HEK293 (cell line): ENCODE measurements at regions not wholly inside any gene's neighbourhood (a gene's known extent, or its start where the extent isn't known, plus 50 kb on each side); places are given as distances from the start of the nearest gene placed in this dataset.
A peak's percentile ranks its signal among the peaks of the same experiment; 100 is the strongest.

Experiments used
- CTCF ChIA-PET: fragments of 350-600 bp; formaldehyde crosslinking; extraction: SDS; loops from one replicate; lab custom pipeline; 2021; ENCODE audit warnings: antibody characterized with exemption; lab: Yijun Ruan, JAX
- POLR2A ChIA-PET: fragments of 300-600 bp; formaldehyde crosslinking; extraction: SDS; loops from one replicate; lab custom pipeline; 2020; ENCODE audit warnings: antibody characterized with exemption, inconsistent platforms; lab: Yijun Ruan, JAX
- H3K27ac ChIP-seq: fragments of 200-500 bp; sonication (Bioruptor generic); 2 replicates; pipeline ENCODE4 v1.5.1; 2014; ENCODE audit warnings: low read depth, low read length, control low read depth, inconsistent platforms; ENCODE audit errors: extremely low read depth
- H3K36me3 ChIP-seq, 2 experiments: fragments of 200-500 bp in 1 of 2; sonication (Bioruptor generic) in 1 of 2; 1 replicate in 1 of 2; 2 replicates in 1 of 2; pipeline ENCODE4 v1.5.1; 2014 to 2017; ENCODE audit warnings: inconsistent platforms in 2 of 2, low read length in 2 of 2; ENCODE audit not compliant: control insufficient read depth in 2 of 2, insufficient read depth in 1 of 2
- H3K4me1 ChIP-seq: fragments of 200-500 bp; sonication (Bioruptor generic); 2 replicates; pipeline ENCODE4 v1.5.1; 2014; ENCODE audit warnings: mild to moderate bottlenecking, low read length, inconsistent platforms; ENCODE audit not compliant: control insufficient read depth, insufficient read depth
- H3K4me3 ChIP-seq: 2 replicates; pipeline ENCODE4 v1.5.1; 2011; ENCODE audit warnings: low read depth, mild to moderate bottlenecking, control low read depth, low read length, moderate library complexity
- H3K9me3 ChIP-seq: fragments of 200-500 bp; sonication (Bioruptor generic); 2 replicates; pipeline ENCODE4 v1.5.1; 2014; ENCODE audit warnings: low read depth, low read length, inconsistent platforms; ENCODE audit not compliant: control insufficient read depth, insufficient read depth
- EGR2 ChIP-seq: fragments of 450-650 bp; formaldehyde crosslinking; IDR thresholded peaks from 2 replicates; pipeline ENCODE4 v1.5.1; 2016; ENCODE audit warnings: low read depth, missing biosample characterization, missing genetic modification characterization
- GLIS1 ChIP-seq: fragments of 450-650 bp; formaldehyde crosslinking; IDR thresholded peaks from 2 replicates; pipeline ENCODE4 v1.5.1; 2016; ENCODE audit warnings: missing biosample characterization, missing genetic modification characterization
- HOXA7 ChIP-seq: sonication (generic); formaldehyde crosslinking; IDR thresholded peaks from 2 replicates; pipeline ENCODE4 v1.8.1; 2022; ENCODE audit warnings: missing genetic modification reagents, borderline replicate concordance
- HOXD13 ChIP-seq: sonication (generic); formaldehyde crosslinking; IDR thresholded peaks from 2 replicates; pipeline ENCODE4 v1.8.0; 2022; ENCODE audit warnings: missing genetic modification reagents, borderline replicate concordance
- KLF10 ChIP-seq: fragments of 450-650 bp; IDR thresholded peaks from 2 replicates; pipeline ENCODE4 v1.5.1; 2018; ENCODE audit warnings: missing biosample characterization, mild to moderate bottlenecking, missing genetic modification characterization
- MZF1 ChIP-seq: fragments of 450-650 bp; formaldehyde crosslinking; IDR thresholded peaks from 2 replicates; pipeline ENCODE4 v1.5.1; 2017; ENCODE audit warnings: missing biosample characterization, missing genetic modification characterization, borderline replicate concordance
- OVOL3 ChIP-seq: fragments of 450-650 bp; formaldehyde crosslinking; IDR thresholded peaks from 2 replicates; pipeline ENCODE4 v1.5.1; 2016; ENCODE audit warnings: missing biosample characterization, missing genetic modification characterization
- ZBTB11 ChIP-seq: fragments of 450-650 bp; formaldehyde crosslinking; conservative IDR thresholded peaks from 2 replicates; pipeline ENCODE4 v1.5.1; 2016; ENCODE audit warnings: low read depth, missing biosample characterization, missing genetic modification characterization
- ZFHX2 ChIP-seq: fragments of 450-650 bp; formaldehyde crosslinking; conservative IDR thresholded peaks from 2 replicates; pipeline ENCODE4 v1.5.1; 2016; ENCODE audit warnings: missing biosample characterization, missing genetic modification characterization
- ZIC2 ChIP-seq: fragments of 450-650 bp; formaldehyde crosslinking; IDR thresholded peaks from 2 replicates; pipeline ENCODE4 v1.5.1; 2016; ENCODE audit warnings: missing biosample characterization, missing genetic modification characterization
- ZNF174 ChIP-seq: fragments of 450-650 bp; formaldehyde crosslinking; IDR thresholded peaks from 2 replicates; pipeline ENCODE4 v1.5.0; 2017; ENCODE audit warnings: missing biosample characterization, mild to moderate bottlenecking, missing genetic modification characterization
- ZNF175 ChIP-seq: fragments of 450-650 bp; formaldehyde crosslinking; IDR thresholded peaks from 2 replicates; pipeline ENCODE4 v1.5.1; 2016; ENCODE audit warnings: missing biosample characterization, missing genetic modification characterization
- ZNF274 ChIP-seq, 2 experiments: fragments of 200-500 bp in 1 of 2; fragments of 450-650 bp in 1 of 2; sonication (Bioruptor generic) in 1 of 2; formaldehyde crosslinking in 1 of 2; IDR thresholded peaks; 2 replicates each; pipeline versions ENCODE4 v1.5.1 to v1.6.1; 2014 to 2016; ENCODE audit warnings: borderline replicate concordance in 1 of 2, inconsistent platforms in 1 of 2, low read length in 1 of 2, missing biosample characterization in 1 of 2, missing genetic modification characterization in 1 of 2
- ZNF350 ChIP-seq: fragments of 450-650 bp; formaldehyde crosslinking; IDR thresholded peaks from 2 replicates; pipeline ENCODE4 v1.5.0; 2017; ENCODE audit warnings: missing biosample characterization, mild to moderate bottlenecking, missing genetic modification characterization
- ZNF433 ChIP-seq: fragments of 450-650 bp; formaldehyde crosslinking; IDR thresholded peaks from 2 replicates; pipeline ENCODE4 v1.5.1; 2016; ENCODE audit warnings: missing biosample characterization, missing genetic modification characterization, low read depth
- ZNF530 ChIP-seq: fragments of 450-650 bp; formaldehyde crosslinking; IDR thresholded peaks from 2 replicates; pipeline ENCODE4 v1.5.1; 2016; ENCODE audit warnings: low read depth, missing biosample characterization, missing genetic modification characterization
- ZNF549 ChIP-seq: fragments of 450-650 bp; IDR thresholded peaks from 2 replicates; pipeline ENCODE4 v1.5.1; 2018; ENCODE audit warnings: missing biosample characterization, missing genetic modification characterization, mild to moderate bottlenecking, inconsistent platforms, moderate library complexity
- ZNF621 ChIP-seq: fragments of 450-650 bp; formaldehyde crosslinking; IDR thresholded peaks from 2 replicates; pipeline ENCODE4 v1.5.1; 2017; ENCODE audit warnings: missing biosample characterization, missing genetic modification characterization
- ZNF629 ChIP-seq: fragments of 450-650 bp; formaldehyde crosslinking; IDR thresholded peaks from 2 replicates; pipeline ENCODE4 v1.5.1; 2017; ENCODE audit warnings: missing biosample characterization, missing genetic modification characterization
- ZNF670 ChIP-seq: fragments of 450-650 bp; formaldehyde crosslinking; IDR thresholded peaks from 2 replicates; pipeline ENCODE4 v1.5.1; 2016; ENCODE audit warnings: missing biosample characterization, missing genetic modification characterization, low read depth
- ZNF701 ChIP-seq: fragments of 450-650 bp; formaldehyde crosslinking; IDR thresholded peaks from 2 replicates; pipeline ENCODE4 v1.5.1; 2016; ENCODE audit warnings: missing biosample characterization, missing genetic modification characterization
- ZNF843 ChIP-seq: fragments of 450-650 bp; formaldehyde crosslinking; IDR thresholded peaks from 2 replicates; pipeline ENCODE4 v1.5.1; 2016; ENCODE audit warnings: missing biosample characterization, missing genetic modification characterization
- ZSCAN16 ChIP-seq: fragments of 450-650 bp; formaldehyde crosslinking; IDR thresholded peaks from 2 replicates; pipeline ENCODE4 v1.5.1; 2016; ENCODE audit warnings: missing biosample characterization, missing genetic modification characterization

DNA sequence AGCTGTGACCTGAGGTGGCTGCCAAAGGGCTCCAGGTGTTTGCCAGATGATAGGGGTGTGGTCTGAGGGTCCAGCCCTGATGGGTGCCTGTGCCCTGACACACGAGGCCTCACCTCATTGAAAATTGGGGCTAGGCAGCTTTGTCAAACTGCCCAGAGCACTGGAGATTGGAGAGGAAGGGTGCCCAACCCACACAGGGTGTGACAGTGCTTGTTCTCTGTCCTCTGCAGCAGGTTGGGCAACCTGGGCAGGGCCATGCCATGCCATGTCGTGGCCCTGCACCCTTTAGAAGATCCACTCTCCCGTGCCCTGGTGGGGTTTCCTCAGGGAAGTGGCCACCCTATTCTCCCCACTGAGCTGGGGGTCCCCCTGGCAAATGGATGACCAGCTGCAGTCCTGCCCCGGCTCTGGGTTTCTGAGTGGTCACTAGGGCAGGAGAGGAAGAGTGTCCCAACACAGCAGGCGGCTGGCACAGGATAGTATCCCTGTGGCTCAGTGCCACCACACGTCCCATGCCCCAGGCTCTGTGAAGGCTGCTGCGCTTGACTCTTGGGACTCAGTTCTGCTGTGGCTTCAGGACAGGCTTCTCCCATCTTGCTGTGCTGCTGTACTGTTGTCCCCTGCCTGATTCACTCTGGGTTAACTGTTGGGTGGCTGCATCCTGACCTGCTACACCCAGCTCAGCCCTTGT, 100.8 kb upstream of the PITX1 start:
- H3K27ac ChIP-seq = no peak overlapping the region
- no peaks in the 10 kb centered on the region for H3K9me3 ChIP-seq
- H3K4me3 ChIP-seq = no peak overlapping the region
- H3K36me3 ChIP-seq = no peaks in the 10 kb centered on the region
- H3K4me1 ChIP-seq = peaks cover 2% of the 10 kb centered on the region
- ChIA-PET CTCF (no interaction called here), POLR2A (interaction anchor here (0.6 kb wide), 1 partner anchor 168 kb away, joined by 3 read pairs; no protein-coding TSS in a partner anchor)
- TF ChIP-seq HOXD13 (CRISPR knock-in tag) (no peak), HOXA7 (CRISPR knock-in tag) (no peak), GLIS1 (tag by site-specific recombination) (no peak), ZNF175 (tag by site-specific recombination) (no peak), KLF10 (tag by site-specific recombination) (no peak)

- ChIA-PET CTCF (no interaction called here), POLR2A (no interaction called here)
- no peaks in the 10 kb centered on the region for H3K4me1 ChIP-seq
These were observed 99.9 kb upstream of the PITX1 start for GRCh38 chr5:135133698-135134515.

DNA sequence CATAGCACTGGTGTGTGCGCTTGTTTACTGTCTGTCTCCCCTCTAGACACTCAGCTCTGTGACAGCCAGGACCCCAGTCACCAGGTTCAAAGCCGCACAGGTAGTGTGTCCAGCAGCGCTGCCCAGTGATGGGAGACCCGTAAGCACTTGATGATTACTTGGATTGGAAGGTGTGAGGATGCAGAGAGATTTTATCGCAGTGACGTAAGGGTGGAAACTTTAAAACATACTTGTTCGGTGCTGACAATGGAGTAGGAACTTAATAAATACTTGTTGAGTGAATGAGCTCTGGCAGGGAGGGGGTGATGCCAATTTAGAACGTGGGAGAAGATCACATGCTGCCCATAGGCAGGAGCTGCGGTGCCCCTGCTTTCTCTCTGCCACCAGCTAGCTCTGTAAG, 99.2 kb upstream of the PITX1 start:
- no peak for TF ChIP-seq ZNF621 (tag by site-specific recombination)
- TF ChIP-seq EGR2 (tag by site-specific recombination) = no peak
- no peak for TF ChIP-seq ZIC2 (tag by site-specific recombination)
- TF ChIP-seq ZSCAN16 (tag by site-specific recombination) = no peak
- no peak for TF ChIP-seq MZF1
- H3K4me1 ChIP-seq = no peaks in the 10 kb centered on the region

More at GRCh38 chr5:135133698-135134515, 99.9 kb upstream of the PITX1 start:
- H3K36me3 ChIP-seq = no peaks in the 10 kb centered on the region
- H3K9me3 ChIP-seq = no peaks in the 10 kb centered on the region
- TF ChIP-seq EGR2 (tag by site-specific recombination) (peak; percentile 90), ZFHX2 (peak; percentile 83), ZNF530 (tag by site-specific recombination) (no peak), ZNF274 (IDR thresholded peaks at IDR 0.05; ENCODE audit: low read length) (no peak), ZNF274 (tag by site-specific recombination; IDR thresholded peaks at IDR 0.05; ENCODE audit: borderline replicate concordance) (no peak), ZNF174 (no peak)
- H3K4me3 ChIP-seq = no peak overlapping the region
- H3K27ac ChIP-seq = no peak overlapping the region

DNA sequence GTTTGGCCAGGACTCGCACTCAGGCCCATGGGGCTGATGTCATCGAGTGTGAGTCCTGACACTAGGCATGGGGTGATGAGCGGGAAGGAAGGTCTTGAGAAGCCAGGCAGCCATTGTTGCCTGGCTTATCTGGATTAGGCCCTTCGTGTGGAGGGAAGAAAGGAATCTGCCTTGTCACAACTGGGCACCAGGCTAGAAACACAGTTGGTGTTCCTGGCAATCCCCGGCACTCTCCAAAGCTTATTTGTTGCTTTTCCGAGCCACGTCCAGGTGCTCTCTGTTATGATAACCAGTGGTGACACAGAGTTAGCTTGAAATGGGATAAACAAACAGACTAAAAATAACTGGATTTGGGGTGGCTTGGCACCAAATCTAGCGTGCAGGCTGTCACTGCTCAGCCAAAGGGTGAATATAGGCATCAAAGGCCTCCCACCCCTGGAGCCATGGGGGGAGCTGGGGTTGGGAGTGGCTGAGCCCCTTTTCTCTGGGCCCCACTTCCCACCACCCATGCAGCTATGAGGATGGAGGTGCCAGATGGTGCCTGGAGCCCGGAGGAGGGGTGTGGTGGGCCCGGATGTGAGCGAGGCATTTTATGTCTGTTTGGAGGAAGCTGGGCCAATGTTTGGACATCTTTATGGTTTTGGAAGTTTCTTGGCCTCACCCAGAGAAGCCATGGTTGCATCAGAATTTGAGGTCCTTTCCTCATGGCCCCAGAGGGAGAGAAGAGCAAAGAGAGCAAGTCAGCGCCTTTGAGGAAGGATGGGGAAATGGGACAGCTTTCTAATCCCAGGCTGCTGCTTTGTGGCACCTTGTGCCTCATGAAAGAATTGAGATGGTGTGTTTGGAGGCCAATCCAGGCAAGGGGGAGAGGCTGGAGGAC, 98.0 kb upstream of the PITX1 start:
- POLR2A ChIA-PET = no interaction called here
- H3K36me3 ChIP-seq = no peaks in the 10 kb centered on the region
- 0 out of 2 replicates have a peak, but pooled peaks cover 2% of the 10 kb centered on the region for H3K4me1 ChIP-seq
- H3K9me3 ChIP-seq = no peaks in the 10 kb centered on the region
- CTCF ChIA-PET = no interaction called here
- no peak overlapping the region for H3K4me3 ChIP-seq
- H3K27ac ChIP-seq = no peak overlapping the region
- TF ChIP-seq ZNF549 (tag by site-specific recombination) (no peak), ZBTB11 (tag by site-specific recombination) (no peak), ZNF701 (tag by site-specific recombination) (no peak), ZNF629 (no peak), ZNF433 (tag by site-specific recombination) (no peak), ZNF843 (tag by site-specific recombination) (no peak), ZNF350 (no peak), ZNF670 (tag by site-specific recombination) (no peak), OVOL3 (tag by site-specific recombination) (no peak)

More for the DNA sequence above, 99.2 kb upstream of the PITX1 start:
- H3K27ac ChIP-seq = no peak overlapping the region
- ChIA-PET CTCF (interaction anchor here (0.6 kb wide), 1 partner anchor 70 kb away, joined by 3 read pairs; no protein-coding TSS in a partner anchor), POLR2A (no interaction called here)
- no peak overlapping the region for H3K4me3 ChIP-seq
- no peaks in the 10 kb centered on the region for H3K36me3 ChIP-seq
- H3K9me3 ChIP-seq = no peaks in the 10 kb centered on the region
